ENCODE measurements at regions not wholly inside any gene's neighbourhood (a gene's known extent, or its start where the extent isn't known, plus 50 kb on each side); places are given as distances from the start of the nearest gene placed in this dataset.

DNA sequence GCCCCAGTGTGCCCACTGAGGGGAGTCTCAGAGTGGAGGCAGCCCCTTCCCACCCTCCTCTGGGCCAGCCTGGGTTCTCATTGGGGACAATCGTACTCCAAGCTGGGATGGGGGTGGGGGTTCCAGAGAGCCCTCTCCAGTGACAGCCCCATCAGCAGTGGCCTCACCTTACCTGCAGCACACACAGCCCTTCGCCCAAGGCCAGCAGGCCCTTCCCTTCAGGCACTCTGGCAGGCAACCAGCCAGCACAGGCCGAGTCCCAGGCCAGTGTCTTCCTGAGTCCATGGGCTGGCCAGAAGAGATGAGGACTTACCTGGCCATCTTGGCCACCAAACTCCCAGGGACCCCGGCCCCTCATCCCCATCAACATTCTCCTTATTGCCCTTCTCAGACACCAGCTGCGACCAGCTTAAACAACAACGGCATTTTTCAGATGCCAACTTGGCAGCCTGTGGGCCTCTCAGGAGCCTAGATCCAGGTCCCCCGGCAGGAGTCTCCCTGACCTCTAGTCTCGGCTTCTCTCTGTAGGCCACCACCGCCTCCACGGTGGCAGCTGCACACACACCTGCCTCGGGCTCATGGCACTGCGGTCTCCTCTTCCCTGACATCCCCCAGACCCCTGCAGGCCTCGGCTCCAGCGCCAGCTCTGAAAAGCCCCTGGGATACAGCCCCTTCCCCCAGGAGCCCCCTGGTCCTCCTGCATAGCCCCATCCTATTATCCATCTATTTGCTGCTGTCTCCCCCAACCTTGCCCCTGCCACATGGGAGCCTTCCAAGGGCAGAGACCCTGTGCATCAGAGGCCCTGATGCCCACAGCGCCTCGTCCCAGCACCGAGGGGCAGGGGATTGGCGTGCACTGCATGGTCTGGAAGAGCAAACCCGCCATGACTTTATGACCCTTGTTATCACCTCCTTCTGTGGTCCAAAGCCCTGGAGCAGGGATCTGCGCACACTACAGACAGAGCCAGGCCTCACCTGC is 111.2 kb upstream of the FGF3 start:
- CTCF ChIA-PET (ENCODE audit: low intra/inter-chr PET ratio, low total read pairs): no interaction called here
- in situ Hi-C loops (cut with HindIII; ENCODE audit: extremely low pct_ligation_motif_present, low pct_unique_long_range_greater_than_20kb) (no loop called here), intact Hi-C loops (cut with micrococcal nuclease; ENCODE audit: unreplicated experiment) (no loop called here)
- H3K4me2 ChIP-seq (ENCODE audit: low read depth, low read length): no peak overlapping the region
- H4K20me1 ChIP-seq (ENCODE audit: insufficient read depth, low read length): no peaks in the 10 kb centered on the region
- ATAC-seq: no peak
- DNase-seq (ENCODE audit: low spot score): no peak
- no peaks in the 10 kb centered on the region for H3K36me3 ChIP-seq (replicated peaks in 1 of 2; ENCODE audit: control insufficient read depth in 1 of 2, insufficient read depth in 2 of 2, low read length in 2 of 2)
- POLR2A ChIA-PET: no interaction called here
- H3K27ac ChIP-seq (ENCODE audit: extremely low read length, insufficient read depth, low read length): no peak overlapping the region
- no peak for FAIRE-seq
- H3K27me3 ChIP-seq (ENCODE audit: control insufficient read depth in 1 of 2, insufficient read depth in 2 of 2, low read length in 2 of 2): peaks cover 6 to 38% of the 10 kb centered on the region in 2 experiments; a peak in 3 of 5 replicates
- H2AFZ ChIP-seq (ENCODE audit: low read length): no peak overlapping the region
- H3K4me3 ChIP-seq (replicated peaks in 1 of 3; ENCODE audit: insufficient read depth in 1 of 3, low read depth in 2 of 3, low read length in 3 of 3): no peak overlapping the region
- H3K4me1 ChIP-seq (ENCODE audit: insufficient read depth, low read length): no peaks in the 10 kb centered on the region
- no peaks in the 10 kb centered on the region for H3K79me2 ChIP-seq (ENCODE audit: insufficient read depth, low read length)
- no peaks in the 10 kb centered on the region for H3K9me3 ChIP-seq (ENCODE audit: low read length)
- no TSS peak for BruUV-seq (replicated peaks)
- WGBS (ENCODE audit: low lambda C conversion rate): 17% methylated on average over 17 of the region's 20 CpGs
- H3K9ac ChIP-seq (ENCODE audit: insufficient read depth, low read depth, low read length): no peak overlapping the region
- TF ChIP-seq, protein P1, sequence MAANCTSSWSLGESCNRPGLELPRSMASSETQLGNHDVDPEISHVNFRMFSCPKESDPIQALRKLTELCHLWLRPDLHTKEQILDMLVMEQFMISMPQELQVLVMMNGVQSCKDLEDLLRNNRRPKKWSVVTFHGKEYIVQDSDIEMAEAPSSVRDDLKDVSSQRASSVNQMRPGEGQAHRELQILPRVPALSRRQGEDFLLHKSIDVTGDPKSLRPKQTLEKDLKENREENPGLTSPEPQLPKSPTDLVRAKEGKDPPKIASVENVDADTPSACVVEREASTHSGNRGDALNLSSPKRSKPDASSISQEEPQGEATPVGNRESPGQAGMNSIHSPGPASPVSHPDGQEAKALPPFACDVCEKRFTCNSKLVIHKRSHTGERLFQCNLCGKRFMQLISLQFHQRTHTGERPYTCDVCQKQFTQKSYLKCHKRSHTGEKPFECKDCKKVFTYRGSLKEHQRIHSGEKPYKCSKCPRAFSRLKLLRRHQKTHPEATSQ (CRISPR knock-in tag; IDR thresholded peaks at IDR 0.05; ENCODE audit: borderline replicate concordance): no peak
- TF ChIP-seq JARID2 (CRISPR knock-in tag; IDR thresholded peaks at IDR 0.05; ENCODE audit: insufficient replicate concordance) (no peak), RBAK (CRISPR knock-in tag; IDR thresholded peaks at IDR 0.05) (no peak), ZNF207 (IDR thresholded peaks at IDR 0.05; ENCODE audit: borderline replicate concordance) (no peak), PTBP1 (IDR thresholded peaks at IDR 0.05; ENCODE audit: low read depth, low read length, poor library complexity, severe bottlenecking) (no peak), ZNF557 (CRISPR knock-in tag; IDR thresholded peaks at IDR 0.05) (no peak), SSRP1 (CRISPR knock-in tag; IDR thresholded peaks at IDR 0.05) (no peak), TCF12 (IDR thresholded peaks at IDR 0.05) (no peak), TCF12 (CRISPR knock-in tag; IDR thresholded peaks at IDR 0.05) (no peak)
- TF ChIP-seq, protein P2, sequence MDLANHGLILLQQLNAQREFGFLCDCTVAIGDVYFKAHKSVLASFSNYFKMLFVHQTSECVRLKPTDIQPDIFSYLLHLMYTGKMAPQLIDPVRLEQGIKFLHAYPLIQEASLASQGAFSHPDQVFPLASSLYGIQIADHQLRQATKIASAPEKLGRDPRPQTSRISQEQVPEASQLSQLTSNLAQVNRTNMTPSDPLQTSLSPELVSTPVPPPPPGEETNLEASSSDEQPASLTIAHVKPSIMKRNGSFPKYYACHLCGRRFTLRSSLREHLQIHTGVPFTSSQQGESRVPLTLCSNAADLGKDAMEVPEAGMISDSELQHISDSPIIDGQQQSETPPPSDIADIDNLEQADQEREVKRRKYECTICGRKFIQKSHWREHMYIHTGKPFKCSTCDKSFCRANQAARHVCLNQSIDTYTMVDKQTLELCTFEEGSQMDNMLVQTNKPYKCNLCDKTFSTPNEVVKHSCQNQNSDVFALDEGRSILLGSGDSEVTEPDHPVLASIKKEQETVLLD (CRISPR knock-in tag; IDR thresholded peaks at IDR 0.05; ENCODE audit: low read depth): no peak
- TF ChIP-seq, protein P3, sequence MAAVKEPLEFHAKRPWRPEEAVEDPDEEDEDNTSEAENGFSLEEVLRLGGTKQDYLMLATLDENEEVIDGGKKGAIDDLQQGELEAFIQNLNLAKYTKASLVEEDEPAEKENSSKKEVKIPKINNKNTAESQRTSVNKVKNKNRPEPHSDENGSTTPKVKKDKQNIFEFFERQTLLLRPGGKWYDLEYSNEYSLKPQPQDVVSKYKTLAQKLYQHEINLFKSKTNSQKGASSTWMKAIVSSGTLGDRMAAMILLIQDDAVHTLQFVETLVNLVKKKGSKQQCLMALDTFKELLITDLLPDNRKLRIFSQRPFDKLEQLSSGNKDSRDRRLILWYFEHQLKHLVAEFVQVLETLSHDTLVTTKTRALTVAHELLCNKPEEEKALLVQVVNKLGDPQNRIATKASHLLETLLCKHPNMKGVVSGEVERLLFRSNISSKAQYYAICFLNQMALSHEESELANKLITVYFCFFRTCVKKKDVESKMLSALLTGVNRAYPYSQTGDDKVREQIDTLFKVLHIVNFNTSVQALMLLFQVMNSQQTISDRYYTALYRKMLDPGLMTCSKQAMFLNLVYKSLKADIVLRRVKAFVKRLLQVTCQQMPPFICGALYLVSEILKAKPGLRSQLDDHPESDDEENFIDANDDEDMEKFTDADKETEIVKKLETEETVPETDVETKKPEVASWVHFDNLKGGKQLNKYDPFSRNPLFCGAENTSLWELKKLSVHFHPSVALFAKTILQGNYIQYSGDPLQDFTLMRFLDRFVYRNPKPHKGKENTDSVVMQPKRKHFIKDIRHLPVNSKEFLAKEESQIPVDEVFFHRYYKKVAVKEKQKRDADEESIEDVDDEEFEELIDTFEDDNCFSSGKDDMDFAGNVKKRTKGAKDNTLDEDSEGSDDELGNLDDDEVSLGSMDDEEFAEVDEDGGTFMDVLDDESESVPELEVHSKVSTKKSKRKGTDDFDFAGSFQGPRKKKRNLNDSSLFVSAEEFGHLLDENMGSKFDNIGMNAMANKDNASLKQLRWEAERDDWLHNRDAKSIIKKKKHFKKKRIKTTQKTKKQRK (IDR thresholded peaks at IDR 0.05; ENCODE audit: low read length): no peak
- TF ChIP-seq, protein P4, sequence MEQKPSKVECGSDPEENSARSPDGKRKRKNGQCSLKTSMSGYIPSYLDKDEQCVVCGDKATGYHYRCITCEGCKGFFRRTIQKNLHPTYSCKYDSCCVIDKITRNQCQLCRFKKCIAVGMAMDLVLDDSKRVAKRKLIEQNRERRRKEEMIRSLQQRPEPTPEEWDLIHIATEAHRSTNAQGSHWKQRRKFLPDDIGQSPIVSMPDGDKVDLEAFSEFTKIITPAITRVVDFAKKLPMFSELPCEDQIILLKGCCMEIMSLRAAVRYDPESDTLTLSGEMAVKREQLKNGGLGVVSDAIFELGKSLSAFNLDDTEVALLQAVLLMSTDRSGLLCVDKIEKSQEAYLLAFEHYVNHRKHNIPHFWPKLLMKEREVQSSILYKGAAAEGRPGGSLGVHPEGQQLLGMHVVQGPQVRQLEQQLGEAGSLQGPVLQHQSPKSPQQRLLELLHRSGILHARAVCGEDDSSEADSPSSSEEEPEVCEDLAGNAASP (CRISPR knock-in tag; IDR thresholded peaks at IDR 0.05; ENCODE audit: borderline replicate concordance): no peak
- TF ChIP-seq, protein P5, sequence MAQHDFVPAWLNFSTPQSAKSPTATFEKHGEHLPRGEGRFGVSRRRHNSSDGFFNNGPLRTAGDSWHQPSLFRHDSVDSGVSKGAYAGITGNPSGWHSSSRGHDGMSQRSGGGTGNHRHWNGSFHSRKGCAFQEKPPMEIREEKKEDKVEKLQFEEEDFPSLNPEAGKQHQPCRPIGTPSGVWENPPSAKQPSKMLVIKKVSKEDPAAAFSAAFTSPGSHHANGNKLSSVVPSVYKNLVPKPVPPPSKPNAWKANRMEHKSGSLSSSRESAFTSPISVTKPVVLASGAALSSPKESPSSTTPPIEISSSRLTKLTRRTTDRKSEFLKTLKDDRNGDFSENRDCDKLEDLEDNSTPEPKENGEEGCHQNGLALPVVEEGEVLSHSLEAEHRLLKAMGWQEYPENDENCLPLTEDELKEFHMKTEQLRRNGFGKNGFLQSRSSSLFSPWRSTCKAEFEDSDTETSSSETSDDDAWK (CRISPR knock-in tag; IDR thresholded peaks at IDR 0.05): no peak

All from HepG2 (cell line).